IPS-20b (cell line): ENCODE measurements at regions not wholly inside any gene's neighbourhood (a gene's known extent, or its start where the extent isn't known, plus 50 kb on each side); places are given as distances from the start of the nearest gene placed in this dataset.

ENCODE experiments used
- H3K27ac ChIP-seq: one replicate; pipeline ENCODE4 v1.5.1; 2013; ENCODE audit warnings: low read length
- H3K27me3 ChIP-seq: 2 replicates; pipeline ENCODE4 v1.6.1; 2013; ENCODE audit warnings: mild to moderate bottlenecking, low read length, inconsistent platforms; ENCODE audit not compliant: insufficient read depth
- H3K36me3 ChIP-seq: 2 replicates; pipeline ENCODE4 v1.6.1; 2013; ENCODE audit warnings: low read depth, mild to moderate bottlenecking, inconsistent platforms, low read length, moderate library complexity; ENCODE audit not compliant: insufficient read depth
- H3K4me1 ChIP-seq: 2 replicates; pipeline ENCODE4 v1.6.1; 2013; ENCODE audit warnings: mild to moderate bottlenecking, control low read depth, inconsistent platforms, low read length, moderate library complexity; ENCODE audit not compliant: insufficient read depth
- H3K4me3 ChIP-seq: 2 replicates; pipeline ENCODE4 v1.5.1; 2013; ENCODE audit warnings: mild to moderate bottlenecking, low read length, inconsistent platforms
- H3K9ac ChIP-seq: 2 replicates; pipeline ENCODE4 v1.6.1; 2013; ENCODE audit warnings: low read depth, mild to moderate bottlenecking, inconsistent platforms, low read length, moderate library complexity
- H3K9me3 ChIP-seq: 2 replicates; pipeline ENCODE4 v1.6.1; 2013; ENCODE audit warnings: mild to moderate bottlenecking, low read depth, low read length, inconsistent platforms; ENCODE audit not compliant: insufficient read depth

DNA sequence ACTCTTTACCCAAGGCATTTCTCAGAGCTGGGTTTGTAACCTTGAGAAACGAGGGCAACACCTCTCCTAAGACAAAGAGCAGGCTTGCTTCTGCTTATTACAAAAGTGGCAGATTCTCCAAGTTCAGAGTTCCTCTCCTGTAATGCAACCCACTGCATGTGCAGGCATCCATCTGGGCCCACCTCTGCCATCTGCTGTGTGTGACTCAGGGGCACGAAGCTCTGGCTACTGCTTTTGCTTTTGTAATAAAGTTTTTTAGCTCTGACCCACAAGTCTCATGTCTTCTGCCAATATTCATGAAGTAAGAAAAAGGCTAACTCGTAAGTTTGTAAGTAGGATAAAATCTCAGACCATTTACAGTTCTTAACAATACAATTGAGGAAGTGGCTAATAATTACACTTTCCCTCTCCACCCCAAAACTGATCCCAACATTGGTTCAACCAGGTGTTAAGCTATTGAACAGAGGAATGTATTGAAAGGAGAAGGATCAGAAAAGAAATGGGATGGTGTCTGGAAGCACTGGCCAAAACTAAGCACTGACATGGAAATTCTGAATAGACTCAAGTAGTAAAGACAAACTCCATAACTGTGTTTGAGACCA is 51.7 kb upstream of the SMLR1 start:
- Histone ChIP-seq H3K27ac (no peak overlapping the region), H3K36me3 (no peaks in the 10 kb centered on the region), H3K9me3 (no peaks in the 10 kb centered on the region), H3K9ac (no peak overlapping the region), H3K4me1 (no peaks in the 10 kb centered on the region), H3K4me3 (no peak overlapping the region), H3K27me3 (no peaks in the 10 kb centered on the region)

DNA sequence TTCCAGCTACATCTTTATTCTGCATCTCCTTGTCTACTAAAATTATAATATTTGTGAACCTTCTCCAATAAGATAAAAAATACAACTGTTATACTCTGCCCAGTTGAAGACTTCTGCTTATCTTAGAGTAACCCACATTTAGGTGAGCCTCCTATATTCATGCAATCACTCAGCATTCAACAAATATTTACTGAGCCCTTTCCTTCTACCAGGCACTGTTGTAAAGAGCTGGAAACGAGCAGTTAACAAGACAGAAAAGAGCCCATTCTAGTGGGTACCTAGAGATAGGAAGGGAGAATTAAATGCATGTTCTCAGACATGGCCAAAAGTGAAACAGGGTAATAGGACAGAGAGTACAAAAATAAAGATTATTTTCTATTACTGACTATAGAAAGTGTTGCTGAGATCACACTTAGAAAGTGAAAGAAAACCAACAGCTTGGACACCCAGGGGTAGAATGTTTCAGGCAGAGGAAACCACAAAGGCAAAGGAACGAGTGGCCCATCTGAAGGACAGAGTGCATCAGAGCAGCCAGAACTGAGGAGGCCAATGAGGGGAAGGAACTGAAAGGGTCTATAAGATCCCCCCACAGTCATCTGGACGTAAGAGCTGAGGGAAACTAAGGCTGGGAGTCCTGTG is 50.8 kb upstream of the SMLR1 start:
- H3K27me3 ChIP-seq = no peaks in the 10 kb centered on the region
- no peaks in the 10 kb centered on the region for H3K9me3 ChIP-seq
- H3K27ac ChIP-seq = no peak overlapping the region
- H3K4me1 ChIP-seq = no peaks in the 10 kb centered on the region
- no peak overlapping the region for H3K9ac ChIP-seq
- H3K36me3 ChIP-seq = no peaks in the 10 kb centered on the region
- H3K4me3 ChIP-seq = no peak overlapping the region
